CD4-positive, alpha-beta T cell (primary cell): ENCODE measurements at regions not wholly inside any gene's neighbourhood (a gene's known extent, or its start where the extent isn't known, plus 50 kb on each side); places are given as distances from the start of the nearest gene placed in this dataset.

Source experiments
- ATAC-seq: fragments of 200-7000 bp; cut with Tn5 transposase; one replicate; pipeline ENCODE4 v1.10.0; 2022; ENCODE audit warnings: mild to moderate bottlenecking; ENCODE audit not compliant: poor library complexity
- CTCF ChIA-PET: fragments of 350-600 bp; sonication (Branson Sonifier 250); formaldehyde crosslinking; loops from one replicate; lab custom pipeline; 2021; ENCODE audit warnings: antibody characterized with exemption, inconsistent platforms; lab: Charles Lee
- POLR2A ChIA-PET: fragments of 350-600 bp; sonication (Branson Sonifier 250); formaldehyde crosslinking; loops from one replicate; lab custom pipeline; 2021; ENCODE audit warnings: antibody characterized with exemption, inconsistent platforms; lab: Charles Lee
- DNase-seq, 14 experiments: peaks; one replicate each; pipeline ENCODE4 v3.0.0-alpha.2; 2013 to 2020; ENCODE audit warnings: mixed read lengths in 2 of 14
- H3K27ac ChIP-seq, 2 donors: one replicate each; pipeline versions ENCODE4 v1.5.1 to v1.7.0; 2013; ENCODE audit warnings: low read length in 2 of 2, low read depth in 1 of 2, mild to moderate bottlenecking in 1 of 2
- H3K27me3 ChIP-seq, 2 experiments: 1 replicate in 1 of 2; 2 replicates in 1 of 2; pipeline versions ENCODE4 v1.6.1 to v1.7.0; 2013; ENCODE audit warnings: low read length in 2 of 2, control low read depth in 1 of 2, mild to moderate bottlenecking in 1 of 2, moderate library complexity in 1 of 2; ENCODE audit not compliant: insufficient read depth in 2 of 2, control insufficient read depth in 1 of 2
- H3K36me3 ChIP-seq: one replicate; pipeline ENCODE4 v1.6.1; 2013; ENCODE audit warnings: low read length, control low read depth; ENCODE audit not compliant: insufficient read depth
- H3K4me1 ChIP-seq: one replicate; pipeline ENCODE4 v1.6.1; 2013; ENCODE audit warnings: low read length, control low read depth; ENCODE audit not compliant: insufficient read depth
- H3K4me3 ChIP-seq: one replicate; pipeline ENCODE4 v1.5.1; 2013; ENCODE audit warnings: mild to moderate bottlenecking, low read length, moderate library complexity
- H3K9me3 ChIP-seq, 2 experiments: 1 replicate in 1 of 2; 2 replicates in 1 of 2; pipeline versions ENCODE4 v1.6.1 to v1.7.0; 2013; ENCODE audit warnings: low read length in 2 of 2, mild to moderate bottlenecking in 2 of 2, control low read depth in 1 of 2, moderate library complexity in 1 of 2; ENCODE audit not compliant: control insufficient read depth in 1 of 2, insufficient read depth in 1 of 2
- H3K27ac Mint-ChIP-seq: one replicate; pipeline ENCODE4 v1.8.0; 2020; ENCODE audit warnings: mixed read lengths
- H3K27me3 Mint-ChIP-seq: one replicate; pipeline ENCODE4 v1.8.0; 2021; ENCODE audit warnings: mixed read lengths
- H3K36me3 Mint-ChIP-seq: one replicate; pipeline ENCODE4 v1.8.0; 2021; ENCODE audit warnings: low read depth, mixed read lengths
- H3K4me1 Mint-ChIP-seq: one replicate; pipeline ENCODE4 v1.8.0; 2021; ENCODE audit warnings: low read depth, mixed read lengths
- H3K4me3 Mint-ChIP-seq: one replicate; pipeline ENCODE4 v1.8.0; 2020; ENCODE audit warnings: mild to moderate bottlenecking, mixed read lengths
- H3K9me3 Mint-ChIP-seq: one replicate; pipeline ENCODE4 v1.8.0; 2020; ENCODE audit warnings: mixed read lengths
- CTCF ChIP-seq: fragments of 200-600 bp; IDR thresholded peaks from one replicate; pipeline ENCODE4 v1.8.0; 2022; ENCODE audit warnings: antibody characterized with exemption, mild to moderate bottlenecking
- intact Hi-C, 2 experiments: fragments of 100-400 bp; cut with DNase I in 1 of 2; cut with micrococcal nuclease in 1 of 2; formaldehyde crosslinking; loops; one replicate each; pipeline versions ENCODE4 v1.15.1 to v1.9.0; 2023 to 2025; cut with DNase I, micrococcal nuclease

- ChIA-PET CTCF (no interaction called here), POLR2A (no interaction called here)
- TF ChIP-seq CTCF: no peak
- Histone ChIP-seq H3K4me3 (no peak overlapping the region), H3K9me3 (peaks cover 0 to 10% of the 10 kb centered on the region in 2 experiments), H3K27me3 (peaks cover 6 to 16% of the 10 kb centered on the region in 2 experiments), H3K36me3 (no peaks in the 10 kb centered on the region), H3K4me1 (no peaks in the 10 kb centered on the region), H3K27ac (no peak overlapping the region)
- no peak for DNase-seq
- intact Hi-C loops: no loop called here
- Mint-ChIP-seq H3K36me3 (no peaks in the 10 kb centered on the region), H3K4me1 (no peaks in the 10 kb centered on the region), H3K27me3 (peaks cover 43% of the 10 kb centered on the region), H3K27ac (no peak overlapping the region), H3K4me3 (no peak overlapping the region), H3K9me3 (no peaks in the 10 kb centered on the region)
- no peak for ATAC-seq
Measured at GRCh38 chr22:49446759-49447710, 380.6 kb downstream of the BRD1 start.

- no peaks in the 10 kb centered on the region for H3K9me3 Mint-ChIP-seq
- H3K4me3 Mint-ChIP-seq: no peak overlapping the region
- ChIA-PET POLR2A (no interaction called here), CTCF (no interaction called here)
- no peak for TF ChIP-seq CTCF
- Histone ChIP-seq H3K27ac (no peak overlapping the region), H3K27me3 (peaks cover 6 to 13% of the 10 kb centered on the region in 2 experiments), H3K9me3 (peaks cover 0 to 10% of the 10 kb centered on the region in 2 experiments), H3K4me1 (no peaks in the 10 kb centered on the region), H3K4me3 (no peak overlapping the region), H3K36me3 (no peaks in the 10 kb centered on the region)
- ATAC-seq: no peak
- H3K27me3 Mint-ChIP-seq: peaks cover 43% of the 10 kb centered on the region
- DNase-seq: no peak
- intact Hi-C loops: no loop called here
- no peaks in the 10 kb centered on the region for H3K4me1 Mint-ChIP-seq
- H3K36me3 Mint-ChIP-seq: no peaks in the 10 kb centered on the region
- no peak overlapping the region for H3K27ac Mint-ChIP-seq
Measured at GRCh38 chr22:49446145-49446758, 381.4 kb downstream of the BRD1 start.

- H3K4me3 Mint-ChIP-seq: no peak overlapping the region
- Histone ChIP-seq H3K27me3 (peaks cover 4 to 6% of the 10 kb centered on the region in 2 experiments), H3K4me1 (no peaks in the 10 kb centered on the region), H3K9me3 (peaks cover 0 to 8% of the 10 kb centered on the region in 2 experiments), H3K4me3 (no peak overlapping the region), H3K27ac (no peak overlapping the region), H3K36me3 (no peaks in the 10 kb centered on the region)
- no peak for DNase-seq
- intact Hi-C loops: no loop called here
- H3K4me1 Mint-ChIP-seq: no peaks in the 10 kb centered on the region
- POLR2A ChIA-PET: no interaction called here
- H3K36me3 Mint-ChIP-seq: peaks cover 11% of the 10 kb centered on the region
- ATAC-seq: no peak
- no peak overlapping the region for H3K27ac Mint-ChIP-seq
- H3K27me3 Mint-ChIP-seq: peaks cover 32% of the 10 kb centered on the region
- TF ChIP-seq CTCF: no peak
- CTCF ChIA-PET: no interaction called here
- no peaks in the 10 kb centered on the region for H3K9me3 Mint-ChIP-seq
Measured at GRCh38 chr22:49444781-49445180, 382.9 kb downstream of the BRD1 start.
